ENCODE measurements at regions not wholly inside any gene's neighbourhood (a gene's known extent, or its start where the extent isn't known, plus 50 kb on each side); places are given as distances from the start of the nearest gene placed in this dataset.

DNA sequence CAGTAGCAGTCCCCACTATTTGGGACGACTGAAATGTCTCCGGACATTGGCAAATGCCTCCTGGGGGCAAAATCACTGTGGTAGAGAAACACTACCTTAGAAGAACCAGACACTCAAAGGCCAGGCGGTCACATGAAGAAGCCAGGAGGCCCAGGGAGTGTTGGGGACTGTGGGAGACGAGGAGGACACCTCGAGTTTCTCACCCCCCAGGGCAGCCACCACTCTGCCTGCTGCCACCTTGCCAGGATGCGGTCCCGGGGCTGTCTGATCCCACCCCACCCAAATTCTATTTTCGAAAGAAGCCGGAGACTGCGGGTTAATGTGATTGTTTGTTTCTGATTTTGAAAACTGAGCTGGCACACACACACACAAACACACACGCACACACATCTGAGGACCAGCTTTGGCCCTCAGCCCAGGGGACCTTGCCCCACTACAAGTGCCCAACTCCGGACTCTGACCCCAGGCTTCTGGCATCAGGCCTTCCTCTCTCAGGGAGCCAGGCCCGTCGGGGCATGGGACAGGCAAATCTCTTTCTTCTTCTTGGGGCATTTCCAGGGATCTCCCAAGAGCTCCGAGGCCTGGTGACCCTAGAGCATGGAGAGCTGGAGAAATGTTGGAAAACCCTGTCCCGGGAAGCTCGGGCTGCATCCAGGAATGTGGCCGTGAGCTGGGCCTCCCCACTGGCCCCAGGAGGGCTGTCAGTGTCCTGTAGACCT lies 187.5 kb upstream of the PMEPA1 start:
- DNase-seq (ENCODE audit: low read depth in 2 of 2) = no peak

DNA sequence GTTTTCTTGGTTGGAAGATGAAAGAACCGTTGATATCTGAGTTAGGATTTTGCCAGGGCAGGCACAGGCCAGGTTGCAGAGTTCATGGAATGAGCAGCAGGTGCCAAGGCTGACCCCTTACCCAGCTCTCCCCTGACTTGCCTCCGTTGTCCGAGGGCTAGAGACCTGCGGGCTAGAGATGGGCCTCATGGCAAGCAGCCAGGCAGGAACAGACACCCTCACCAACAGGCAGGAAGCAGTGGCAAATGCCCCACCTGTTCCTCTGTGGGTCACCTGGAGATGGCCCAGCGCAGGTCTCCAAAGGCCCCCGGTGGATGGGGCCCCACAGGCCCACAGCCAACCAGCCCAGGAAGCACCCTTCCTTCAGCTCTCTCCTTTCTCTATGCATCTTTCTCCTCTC lies 186.7 kb upstream of the PMEPA1 start:
- no peak for DNase-seq (ENCODE audit: low read depth in 2 of 2)

DNA sequence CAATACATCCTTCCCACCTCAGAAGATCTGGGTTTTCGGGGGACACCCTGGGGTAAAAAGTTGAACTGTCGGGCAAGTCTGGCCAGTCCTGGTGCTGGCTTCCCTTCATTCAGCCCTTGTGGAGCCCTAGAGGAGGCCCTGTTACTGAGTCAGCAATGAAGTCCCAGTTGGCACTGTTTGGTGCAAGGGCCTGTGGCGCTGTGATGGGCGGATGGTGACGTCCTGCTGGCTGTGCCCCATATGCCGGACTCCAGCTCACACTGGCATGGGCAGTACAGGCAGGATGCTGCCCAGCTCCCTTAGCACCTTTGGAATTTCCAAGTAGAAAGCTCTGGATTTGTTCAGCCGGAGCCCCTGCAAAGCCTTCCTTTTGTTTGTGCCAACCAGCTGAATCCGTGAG lies 186.2 kb upstream of the PMEPA1 start:
- DNase-seq (ENCODE audit: low read depth in 2 of 2) = no peak

DNA sequence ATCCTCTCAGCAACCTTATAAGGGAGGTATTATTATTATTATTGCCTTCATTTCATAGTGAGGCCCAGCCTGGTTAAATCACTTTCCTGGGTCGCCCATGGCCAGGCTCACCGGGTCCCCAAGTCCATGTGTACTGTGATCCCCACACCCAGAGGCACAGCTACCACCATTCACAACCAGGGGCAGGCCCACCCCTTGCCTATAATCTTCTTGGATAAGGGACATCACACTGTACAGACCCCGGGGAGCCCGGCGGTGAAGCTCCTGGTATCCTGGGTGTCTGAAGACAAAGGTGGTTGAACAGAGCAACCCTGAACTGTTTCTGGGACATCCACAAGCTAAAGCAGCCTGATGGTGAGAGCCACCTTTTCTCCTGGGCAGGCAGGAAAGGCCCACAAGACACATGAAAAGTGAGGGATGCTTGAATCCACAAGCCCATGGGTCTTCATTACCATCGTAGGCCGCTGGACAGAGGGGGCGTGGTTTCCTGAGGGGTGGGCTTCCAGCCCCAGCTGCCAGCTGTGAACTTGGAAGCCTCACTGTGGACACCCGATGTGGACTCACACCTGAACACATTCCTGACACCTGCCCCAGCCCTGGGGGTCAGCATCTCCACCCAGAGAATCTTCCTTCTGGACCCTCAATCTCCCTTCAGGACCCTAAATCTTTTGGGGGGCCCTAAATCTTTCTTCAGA lies 185.5 kb upstream of the PMEPA1 start:
- no peak for DNase-seq (ENCODE audit: low read depth in 2 of 2)

DNA sequence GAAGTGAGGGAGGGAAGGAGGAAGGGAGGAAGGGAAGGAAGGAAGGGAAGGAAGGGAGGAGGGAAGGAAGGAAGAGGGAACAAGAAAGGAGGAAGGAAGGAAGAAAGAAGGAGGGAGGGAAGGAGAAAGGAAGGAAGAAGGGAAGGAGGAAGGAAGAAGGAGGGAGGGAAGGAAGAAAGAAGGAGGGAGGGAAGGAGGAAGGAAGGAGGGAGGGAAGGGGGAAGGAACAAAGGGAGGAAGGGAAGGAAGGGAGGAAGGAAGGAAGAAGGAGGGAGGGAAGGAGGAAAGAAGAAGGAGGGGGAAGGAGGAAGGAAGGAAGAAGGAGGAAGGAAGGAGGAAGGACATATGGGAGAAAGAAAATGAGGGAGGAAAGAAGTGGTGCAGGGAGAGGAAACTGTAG lies 184.7 kb upstream of the PMEPA1 start:
- DNase-seq (ENCODE audit: low read depth in 2 of 2) = no peak

DNA sequence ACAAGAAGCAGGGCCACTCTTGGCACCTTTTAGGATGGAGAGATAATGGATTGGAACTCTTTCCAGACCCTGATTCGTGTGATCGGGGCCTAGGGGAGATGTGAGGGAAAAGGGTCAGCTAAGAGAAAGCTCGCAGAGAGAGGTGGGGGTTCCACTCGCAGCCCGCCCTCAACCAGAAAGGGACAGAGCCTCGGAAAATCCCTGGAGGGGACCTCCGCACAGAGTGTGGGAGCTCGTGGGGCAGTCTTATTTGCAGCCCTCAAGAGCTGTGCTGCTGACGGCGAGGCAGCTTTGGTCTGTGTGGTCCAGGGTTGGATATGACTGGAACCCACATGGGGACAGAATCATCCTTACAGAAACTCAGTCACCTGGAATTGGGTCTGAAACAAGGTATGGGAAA lies 184.3 kb upstream of the PMEPA1 start:
- DNase-seq (ENCODE audit: low read depth in 2 of 2) = no peak

DNA sequence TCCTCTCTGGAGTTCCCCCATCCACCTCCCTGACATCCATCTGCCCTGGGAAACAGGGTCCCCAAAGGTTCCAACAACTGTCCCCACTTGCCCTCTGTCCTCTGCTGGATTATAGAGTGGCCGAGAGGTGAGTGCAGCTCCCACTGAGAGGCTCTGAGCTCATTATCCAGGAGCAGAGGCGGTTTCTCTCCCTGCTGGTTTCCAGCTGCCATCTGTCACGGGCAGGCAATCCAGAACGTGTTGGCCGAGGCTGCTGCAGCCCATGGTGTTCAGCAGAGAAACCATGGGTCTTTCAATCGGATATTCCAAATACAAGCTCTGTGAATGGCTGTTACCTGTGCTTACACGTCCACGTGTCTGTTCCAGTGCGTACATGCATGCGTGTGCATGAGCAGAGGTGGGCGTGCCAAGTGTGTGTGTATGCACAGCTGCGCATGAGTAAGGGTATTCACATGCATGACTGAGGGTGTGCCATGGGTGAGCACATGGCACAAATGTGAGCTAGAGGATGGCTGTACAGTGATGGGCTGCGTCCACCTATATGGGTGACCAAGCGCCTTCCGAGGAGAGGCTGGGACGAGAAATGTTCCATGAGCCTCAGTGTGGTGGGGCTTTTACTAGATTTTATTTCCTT lies 183.7 kb upstream of the PMEPA1 start:
- no peak for DNase-seq (ENCODE audit: low read depth in 2 of 2)

DNA sequence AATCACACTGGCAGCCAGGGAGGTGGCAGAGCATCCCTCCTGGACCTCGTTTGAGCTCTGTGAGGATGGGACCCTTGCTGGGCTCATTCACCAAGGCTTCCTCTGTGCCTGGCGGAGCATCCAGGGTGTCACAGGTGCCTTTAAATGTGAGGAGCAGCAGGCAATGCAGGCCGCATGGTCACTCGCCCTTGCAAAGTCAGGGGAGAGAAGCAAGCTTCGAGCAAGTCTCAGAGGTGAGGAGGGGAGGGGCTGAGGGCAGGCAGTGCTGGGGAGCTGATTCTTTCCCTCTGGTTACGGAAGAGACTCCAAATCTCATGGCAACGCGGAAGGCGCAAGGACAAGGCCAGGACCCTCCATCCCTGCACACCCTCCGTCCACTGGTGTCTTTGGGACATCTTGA lies 182.7 kb upstream of the PMEPA1 start:
- DNase-seq (ENCODE audit: low read depth in 2 of 2) = no peak

DNA sequence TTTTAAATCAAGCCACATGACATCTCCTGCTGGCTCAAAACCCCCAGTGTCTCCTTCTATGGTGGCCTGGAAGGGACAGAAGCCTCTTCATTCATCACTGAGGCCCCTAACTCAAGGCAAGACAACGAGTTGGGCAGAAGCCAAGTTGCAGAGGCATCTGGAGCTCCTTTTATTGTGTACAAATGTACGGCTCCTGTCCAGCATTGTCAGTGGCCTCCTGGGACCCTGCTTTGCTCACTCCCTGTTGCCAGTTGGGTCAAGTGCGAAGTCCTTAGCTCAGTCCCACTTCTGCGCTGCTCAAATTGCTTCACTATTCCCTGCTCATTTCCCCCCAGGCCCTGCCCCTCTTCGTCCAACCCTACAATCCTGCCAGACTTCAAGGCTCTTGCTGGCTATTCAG lies 181.2 kb upstream of the PMEPA1 start:
- no peak for DNase-seq (ENCODE audit: low read depth in 2 of 2)

DNA sequence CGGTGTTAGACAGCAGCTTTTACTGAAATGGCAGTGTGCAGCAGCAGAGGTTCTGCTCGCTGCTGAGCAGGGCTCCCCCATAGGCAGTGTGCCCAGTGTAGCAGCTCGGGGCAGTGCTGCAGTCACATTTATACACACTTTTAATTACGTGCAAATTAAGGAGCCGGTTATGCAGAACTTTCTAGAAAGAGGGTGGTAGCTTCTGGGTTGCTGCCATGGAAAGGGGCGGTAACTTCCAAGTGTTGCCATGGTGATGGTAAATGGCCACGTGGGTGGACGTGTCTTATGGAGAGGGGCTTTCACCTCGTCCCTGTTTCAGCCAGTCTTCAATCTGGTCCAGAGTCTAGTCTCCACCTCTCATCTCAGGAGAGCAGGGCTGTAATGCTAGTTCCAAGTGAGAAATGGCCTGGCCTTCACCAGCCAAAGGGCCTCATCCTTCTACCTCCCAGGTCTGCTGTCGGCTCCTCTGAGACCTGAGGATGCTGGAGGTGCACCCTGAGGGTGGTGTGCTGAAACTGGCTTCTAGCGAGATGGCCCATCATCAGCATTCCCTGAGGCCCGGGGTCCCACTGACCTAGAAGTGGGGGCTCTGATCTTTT lies 180.5 kb upstream of the PMEPA1 start:
- DNase-seq (ENCODE audit: low read depth in 2 of 2) = no peak

DNA sequence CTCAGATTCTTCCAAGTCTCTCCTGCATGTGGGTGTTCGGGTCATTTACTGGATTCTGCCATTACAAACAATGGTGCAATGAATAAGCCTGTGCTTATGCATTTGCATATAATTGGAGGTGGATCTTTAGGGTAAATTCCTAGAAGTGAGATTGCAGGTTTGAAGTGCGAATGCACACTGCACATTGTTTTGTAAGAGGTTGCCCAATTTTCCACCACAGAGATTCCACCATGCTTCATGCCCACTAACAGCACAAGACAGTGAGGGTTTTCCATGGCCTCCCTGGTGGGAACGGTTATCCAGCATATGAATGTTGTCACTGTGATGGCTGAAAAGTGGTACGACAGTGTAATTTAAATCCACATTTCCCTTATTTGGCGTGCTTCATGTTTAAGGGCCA lies 178.8 kb upstream of the PMEPA1 start:
- no peak for DNase-seq (ENCODE audit: low read depth in 2 of 2)

DNA sequence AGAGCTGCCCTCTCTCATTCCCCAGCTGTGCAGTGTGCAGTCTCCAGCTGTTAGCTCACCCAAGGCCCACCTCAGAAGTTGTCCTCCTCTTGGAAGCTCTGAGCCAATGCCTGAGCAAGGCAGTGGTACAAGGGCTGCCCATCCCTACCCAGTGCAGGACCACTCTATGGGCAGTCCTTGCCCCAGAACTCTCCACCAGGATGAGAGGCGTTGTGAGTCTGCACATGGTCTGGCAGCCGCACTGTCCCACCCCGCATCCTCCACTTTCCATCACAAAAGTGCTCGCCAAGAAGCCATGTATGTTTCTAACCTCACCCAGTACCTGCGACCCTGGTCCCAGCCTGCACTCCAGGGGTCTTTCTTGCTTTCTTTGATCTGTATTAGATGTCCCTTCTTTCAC lies 175.1 kb upstream of the PMEPA1 start:
- no peak for DNase-seq (ENCODE audit: low read depth in 2 of 2)

DNA sequence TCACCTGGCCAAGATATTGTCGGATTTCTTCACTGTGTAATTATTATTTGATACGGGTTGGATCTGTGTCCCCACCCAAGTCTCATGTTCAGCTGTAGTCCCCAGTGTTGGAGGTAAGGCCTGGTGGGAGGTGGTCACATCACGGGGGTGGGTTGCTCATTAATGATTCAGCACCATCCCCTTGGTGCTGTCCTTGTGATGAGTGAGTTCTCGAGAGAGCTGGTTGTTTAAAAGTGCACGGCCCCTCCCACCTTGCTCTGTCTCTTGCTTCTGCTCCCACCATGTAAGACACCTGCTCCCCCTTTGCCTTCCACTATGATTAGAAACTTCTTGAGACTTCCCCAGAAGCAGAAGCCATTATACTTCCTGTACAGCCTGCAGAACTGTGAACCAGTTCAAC lies 173.9 kb upstream of the PMEPA1 start:
- no peak for DNase-seq (ENCODE audit: low read depth in 2 of 2)

DNA sequence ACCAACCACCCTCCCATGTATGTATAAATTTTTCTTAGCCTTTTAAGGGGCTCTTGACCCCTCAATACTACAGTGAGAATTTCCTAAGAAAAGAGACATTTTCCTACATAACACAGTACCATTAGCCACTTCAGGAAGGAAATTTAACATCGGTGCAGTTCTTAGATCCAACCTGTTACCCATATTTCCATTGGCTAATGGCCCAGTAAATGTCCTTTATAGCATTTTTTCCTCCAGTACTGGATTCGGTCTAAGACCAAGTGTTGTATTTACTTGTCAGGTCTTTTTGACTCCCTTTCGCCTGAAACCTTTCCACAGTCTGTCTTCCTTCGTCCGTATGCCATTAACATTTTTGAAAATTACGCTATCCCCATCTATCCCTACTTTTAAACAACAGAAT lies 173.4 kb upstream of the PMEPA1 start:
- DNase-seq (ENCODE audit: low read depth in 2 of 2) = no peak

DNA sequence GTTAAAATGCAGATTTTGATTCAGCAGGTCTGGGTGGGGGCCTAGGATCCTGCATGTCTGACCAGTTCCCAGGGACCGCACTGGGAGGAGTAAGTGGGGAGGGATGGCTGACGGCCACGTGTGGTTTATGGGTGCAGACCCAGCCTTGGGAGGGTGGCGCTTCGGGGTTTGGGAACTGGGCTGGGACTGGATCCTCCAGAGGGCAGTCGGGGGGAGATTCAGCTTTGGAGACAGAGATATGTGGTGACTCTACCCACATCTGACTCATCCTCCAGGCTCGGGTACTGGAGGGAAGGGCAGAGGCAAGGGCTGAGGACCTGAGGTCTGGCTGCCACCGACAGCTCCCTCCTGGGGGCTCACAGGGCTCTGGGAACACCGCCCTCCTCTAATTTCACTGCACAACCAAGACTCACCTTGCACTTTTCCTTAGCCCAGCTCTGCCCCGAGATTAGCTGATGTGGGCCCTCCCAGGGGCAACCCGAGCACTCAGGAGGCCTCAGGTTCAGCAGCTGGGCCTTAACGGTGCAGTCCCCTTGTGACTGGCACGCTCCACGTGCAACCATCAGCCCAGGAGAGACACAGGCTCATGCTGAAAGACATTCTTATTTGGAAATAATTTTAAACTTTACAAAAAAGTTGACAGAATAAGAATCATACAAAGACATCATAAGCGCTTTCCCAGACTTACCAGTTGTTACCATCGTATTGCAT lies 172.8 kb upstream of the PMEPA1 start:
- no peak for DNase-seq (ENCODE audit: low read depth in 2 of 2)

DNA sequence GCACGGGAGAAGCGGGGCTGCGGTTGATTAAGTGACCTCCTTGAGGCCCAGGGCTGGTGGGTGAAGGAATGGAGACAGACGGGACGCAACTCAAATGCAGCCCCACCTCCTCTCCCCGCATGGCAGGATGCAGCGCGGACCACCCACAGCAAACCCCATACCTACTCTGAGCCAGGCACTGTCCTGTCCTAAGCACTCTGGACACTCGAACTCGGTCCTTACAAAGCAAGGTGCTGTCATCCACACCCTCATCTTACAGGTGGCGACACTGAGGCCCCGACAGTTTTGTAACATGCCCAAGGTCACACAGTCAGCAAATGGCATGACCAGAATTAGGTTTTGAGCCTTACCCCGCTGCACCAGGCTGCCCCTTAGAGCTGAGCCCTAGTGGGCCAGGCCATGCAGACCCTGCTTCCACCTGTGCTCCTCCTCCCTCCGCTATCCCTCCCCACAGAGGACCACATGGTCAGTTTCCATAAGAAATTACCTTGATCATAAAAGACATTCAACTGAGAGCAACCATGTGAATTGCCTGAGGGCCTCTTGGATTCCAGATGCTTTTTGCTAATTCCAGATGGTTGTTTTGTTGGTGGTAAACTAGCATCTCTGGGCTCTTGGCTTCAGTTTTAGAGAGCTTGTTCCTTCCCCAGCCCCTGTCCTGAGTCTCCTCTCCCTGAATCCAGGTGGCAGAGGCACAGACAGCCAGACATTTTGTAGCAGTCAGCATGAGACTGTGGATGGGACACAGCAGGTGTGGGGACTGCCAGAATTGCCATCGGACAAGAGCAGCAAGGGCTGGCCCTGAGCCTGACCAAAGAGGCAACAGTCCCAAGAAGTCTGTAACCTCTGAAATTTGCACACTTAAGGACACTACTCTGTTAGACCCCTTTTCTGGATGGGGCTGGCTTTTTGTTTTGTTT lies 171.9 kb upstream of the PMEPA1 start:
- no peak for DNase-seq (ENCODE audit: low read depth in 2 of 2)

DNA sequence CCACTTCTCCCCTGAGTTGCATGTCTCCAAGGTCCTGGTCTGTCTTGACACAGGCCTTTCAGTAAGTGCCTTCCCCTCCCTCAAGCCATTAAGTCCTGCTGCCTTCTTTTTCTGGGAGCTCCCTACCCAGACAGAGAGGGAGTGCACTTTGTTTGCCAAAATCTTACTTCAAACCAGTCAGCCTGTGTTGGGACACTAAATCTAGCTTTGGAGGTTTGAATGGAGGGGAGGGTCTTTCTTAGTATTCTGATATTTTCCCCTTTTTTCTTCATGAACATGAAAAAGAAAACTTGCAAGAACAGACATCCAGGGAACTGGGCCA lies 170.7 kb upstream of the PMEPA1 start:
- no peak for DNase-seq (ENCODE audit: low read depth in 2 of 2)

DNA sequence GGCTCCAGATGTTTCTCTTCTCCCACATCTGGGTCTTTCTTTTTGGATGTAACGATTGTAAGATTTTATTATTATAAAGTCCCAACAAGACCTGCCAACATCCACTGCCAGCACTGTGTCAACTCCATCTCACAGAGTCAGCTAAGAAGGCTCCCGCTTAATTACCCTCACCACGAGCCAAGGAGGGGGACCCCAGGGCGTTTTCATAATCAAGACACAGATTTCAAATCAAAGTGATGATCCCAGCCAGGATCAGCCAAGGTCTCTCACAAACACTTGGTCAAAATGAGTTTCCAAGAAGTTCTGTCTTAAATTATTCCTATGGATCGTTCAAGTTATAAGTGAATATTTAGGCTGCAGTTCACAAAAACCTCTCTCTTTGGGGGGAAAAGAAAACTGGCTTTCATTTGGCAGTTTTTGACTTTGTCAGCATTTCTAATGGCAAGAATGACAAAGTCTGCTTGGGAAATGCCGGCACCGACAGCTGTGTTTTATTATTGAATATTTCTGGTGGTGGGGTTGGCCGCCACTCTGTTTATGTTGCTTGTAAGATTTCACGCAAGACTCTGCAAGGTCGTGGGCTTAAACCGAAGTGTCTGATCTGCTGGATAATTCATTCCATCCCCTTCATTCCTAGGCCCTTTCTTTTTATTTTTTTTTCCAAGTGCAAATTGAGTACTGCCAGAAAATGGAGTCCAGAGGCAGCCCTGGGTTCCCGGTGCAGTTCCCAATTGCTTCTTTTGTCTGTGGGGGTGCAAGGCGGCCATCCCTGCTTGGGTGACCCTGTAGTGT lies 170.2 kb upstream of the PMEPA1 start:
- no peak for DNase-seq (ENCODE audit: low read depth in 2 of 2)

DNA sequence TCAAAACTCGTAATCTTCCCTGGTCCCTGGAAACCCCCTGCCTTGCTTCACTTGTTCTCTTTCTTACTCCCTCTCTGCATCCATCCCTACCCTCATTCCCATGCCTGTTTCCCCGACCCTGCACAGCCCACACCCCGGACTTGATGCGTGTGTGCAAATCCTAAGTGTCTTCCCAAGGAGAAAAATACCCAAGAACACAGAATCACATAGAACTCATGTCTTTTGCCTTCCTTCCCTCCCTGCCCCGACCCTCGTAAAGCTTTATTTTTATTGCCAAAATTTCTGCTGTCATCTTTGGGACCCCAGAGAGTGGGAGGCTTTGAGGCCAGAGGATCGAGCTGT lies 169.6 kb upstream of the PMEPA1 start:
- DNase-seq (ENCODE audit: low read depth in 2 of 2) = no peak

DNA sequence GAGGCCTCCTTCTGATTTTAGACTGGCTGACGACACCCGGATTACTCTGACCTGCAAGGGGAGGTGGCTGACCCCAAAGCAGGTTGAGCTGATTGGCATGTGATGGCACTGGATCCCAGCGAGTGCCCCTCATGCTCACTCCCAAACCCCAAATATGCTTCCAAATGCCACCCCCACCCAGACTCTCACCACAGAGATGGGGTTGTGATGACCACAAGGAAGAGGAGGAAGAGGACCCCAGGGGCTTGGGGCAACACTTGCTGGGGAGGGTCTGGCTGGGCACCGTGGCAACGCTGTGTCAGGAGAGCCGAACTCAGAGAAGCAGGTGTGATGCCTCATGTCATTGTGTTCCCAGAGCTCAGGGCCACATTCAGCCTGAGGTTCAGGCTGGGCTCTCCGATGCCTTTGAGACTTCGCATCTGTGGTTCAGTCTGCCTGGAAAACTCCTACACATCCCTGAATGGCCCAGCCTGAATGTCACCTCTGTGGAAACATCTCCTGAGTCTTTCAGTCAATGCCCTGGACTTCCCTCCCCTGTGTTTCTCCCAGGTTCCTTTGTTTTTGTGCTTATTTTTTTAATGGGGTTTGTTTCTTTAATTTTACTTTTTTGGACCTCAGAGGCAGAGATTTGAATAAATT lies 169.1 kb upstream of the PMEPA1 start:
- DNase-seq (ENCODE audit: low read depth in 2 of 2) = no peak

All from stimulated activated CD8-positive, alpha-beta memory T cell treated with anti-CD3 and anti-CD28 coated beads, Interleukin-7, amount 100 ng/mL, for 1 hour (primary cell).